HL-60 (cell line): ENCODE measurements at regions not wholly inside any gene's neighbourhood (a gene's known extent, or its start where the extent isn't known, plus 50 kb on each side); places are given as distances from the start of the nearest gene placed in this dataset.

ENCODE experiments used
- DNase-seq, 2 experiments: peaks; one replicate each; pipeline ENCODE4 v3.0.0-alpha.2; 2010 to 2020; ENCODE audit warnings: low read depth in 1 of 2, low spot score in 1 of 2
- H3K27ac ChIP-seq: fragments of 250-450 bp; sonication (Bioruptor Pico); replicated peaks from 2 replicates; pipeline ENCODE4 v1.5.1; 2020; ENCODE audit warnings: mild to moderate bottlenecking, moderate library complexity
- H3K27me3 ChIP-seq: fragments of 250-450 bp; sonication (Bioruptor Pico); 2 replicates; pipeline ENCODE4 v1.5.1; 2021; ENCODE audit warnings: mild to moderate bottlenecking, moderate library complexity; ENCODE audit not compliant: insufficient read depth, poor library complexity, severe bottlenecking
- H3K4me3 ChIP-seq: replicated peaks from 2 replicates; pipeline ENCODE4 v1.5.1; 2011; ENCODE audit warnings: mild to moderate bottlenecking, control low read depth, low read length; ENCODE audit not compliant: insufficient read depth
- GABPA ChIP-seq: IDR thresholded peaks from 2 replicates; pipeline ENCODE4 v1.6.1; 2012; ENCODE audit warnings: low read depth
- POLR2AphosphoS5 ChIP-seq: IDR thresholded peaks from 2 replicates; pipeline ENCODE4 v1.6.1; 2012; ENCODE audit warnings: low read depth
- SPI1 ChIP-seq: IDR thresholded peaks from 2 replicates; pipeline ENCODE4 v1.6.1; 2012; ENCODE audit warnings: low read depth, mild to moderate bottlenecking, borderline replicate concordance
- TF ChIP-seq, protein P1 (sequence below): IDR thresholded peaks from 2 replicates; pipeline ENCODE4 v1.6.1; 2012; ENCODE audit warnings: low read depth; ENCODE audit not compliant: insufficient replicate concordance
- TF ChIP-seq, protein P2 (sequence below): IDR thresholded peaks from one replicate; pipeline ENCODE4 v1.5.1; 2011; ENCODE audit warnings: low read length, control low read depth, inconsistent platforms; ENCODE audit not compliant: insufficient read depth

DNA sequence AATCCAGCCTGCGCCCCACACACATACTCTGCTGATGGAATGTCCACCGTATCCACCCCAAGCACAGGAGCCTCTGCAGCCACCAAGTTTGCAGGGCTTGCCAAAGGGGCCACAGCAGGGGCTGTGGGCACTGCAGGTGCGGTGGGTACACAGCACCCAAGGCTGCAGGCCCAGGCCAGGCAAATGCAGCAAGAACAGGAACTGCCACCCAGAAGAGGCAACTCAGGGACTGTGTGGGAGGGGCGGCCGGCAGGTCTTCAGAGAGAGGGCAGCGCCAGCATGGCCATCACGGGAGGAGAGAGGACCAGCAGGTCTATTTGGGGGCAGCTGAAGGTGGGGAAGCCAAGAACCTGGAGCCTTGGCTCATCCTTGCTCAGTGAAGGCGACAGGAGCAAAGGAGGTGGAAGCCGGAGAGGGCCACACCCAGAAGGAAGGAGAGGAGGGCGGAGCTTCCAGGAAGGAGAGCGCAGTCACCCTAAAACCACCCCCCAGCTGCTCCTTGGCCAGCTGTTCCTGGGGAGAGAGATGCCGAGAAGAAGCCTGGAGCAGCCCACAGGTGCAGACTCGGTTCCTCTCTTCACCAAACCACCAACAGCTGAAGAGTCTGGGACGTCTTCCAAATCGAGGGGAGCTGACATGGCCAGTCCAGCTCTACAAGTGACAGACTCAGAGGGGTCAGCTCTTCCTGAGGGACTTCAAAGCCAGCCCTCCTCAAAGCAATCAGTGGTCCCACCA is 265.1 kb upstream of the CDYL start:
- TF ChIP-seq GABPA: no peak
- TF ChIP-seq, protein P1, sequence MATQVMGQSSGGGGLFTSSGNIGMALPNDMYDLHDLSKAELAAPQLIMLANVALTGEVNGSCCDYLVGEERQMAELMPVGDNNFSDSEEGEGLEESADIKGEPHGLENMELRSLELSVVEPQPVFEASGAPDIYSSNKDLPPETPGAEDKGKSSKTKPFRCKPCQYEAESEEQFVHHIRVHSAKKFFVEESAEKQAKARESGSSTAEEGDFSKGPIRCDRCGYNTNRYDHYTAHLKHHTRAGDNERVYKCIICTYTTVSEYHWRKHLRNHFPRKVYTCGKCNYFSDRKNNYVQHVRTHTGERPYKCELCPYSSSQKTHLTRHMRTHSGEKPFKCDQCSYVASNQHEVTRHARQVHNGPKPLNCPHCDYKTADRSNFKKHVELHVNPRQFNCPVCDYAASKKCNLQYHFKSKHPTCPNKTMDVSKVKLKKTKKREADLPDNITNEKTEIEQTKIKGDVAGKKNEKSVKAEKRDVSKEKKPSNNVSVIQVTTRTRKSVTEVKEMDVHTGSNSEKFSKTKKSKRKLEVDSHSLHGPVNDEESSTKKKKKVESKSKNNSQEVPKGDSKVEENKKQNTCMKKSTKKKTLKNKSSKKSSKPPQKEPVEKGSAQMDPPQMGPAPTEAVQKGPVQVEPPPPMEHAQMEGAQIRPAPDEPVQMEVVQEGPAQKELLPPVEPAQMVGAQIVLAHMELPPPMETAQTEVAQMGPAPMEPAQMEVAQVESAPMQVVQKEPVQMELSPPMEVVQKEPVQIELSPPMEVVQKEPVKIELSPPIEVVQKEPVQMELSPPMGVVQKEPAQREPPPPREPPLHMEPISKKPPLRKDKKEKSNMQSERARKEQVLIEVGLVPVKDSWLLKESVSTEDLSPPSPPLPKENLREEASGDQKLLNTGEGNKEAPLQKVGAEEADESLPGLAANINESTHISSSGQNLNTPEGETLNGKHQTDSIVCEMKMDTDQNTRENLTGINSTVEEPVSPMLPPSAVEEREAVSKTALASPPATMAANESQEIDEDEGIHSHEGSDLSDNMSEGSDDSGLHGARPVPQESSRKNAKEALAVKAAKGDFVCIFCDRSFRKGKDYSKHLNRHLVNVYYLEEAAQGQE: no peak
- TF ChIP-seq POLR2AphosphoS5: no peak
- peak; percentile 37; the same call in 1 of the 2 replicates for TF ChIP-seq SPI1
- TF ChIP-seq, protein P2, sequence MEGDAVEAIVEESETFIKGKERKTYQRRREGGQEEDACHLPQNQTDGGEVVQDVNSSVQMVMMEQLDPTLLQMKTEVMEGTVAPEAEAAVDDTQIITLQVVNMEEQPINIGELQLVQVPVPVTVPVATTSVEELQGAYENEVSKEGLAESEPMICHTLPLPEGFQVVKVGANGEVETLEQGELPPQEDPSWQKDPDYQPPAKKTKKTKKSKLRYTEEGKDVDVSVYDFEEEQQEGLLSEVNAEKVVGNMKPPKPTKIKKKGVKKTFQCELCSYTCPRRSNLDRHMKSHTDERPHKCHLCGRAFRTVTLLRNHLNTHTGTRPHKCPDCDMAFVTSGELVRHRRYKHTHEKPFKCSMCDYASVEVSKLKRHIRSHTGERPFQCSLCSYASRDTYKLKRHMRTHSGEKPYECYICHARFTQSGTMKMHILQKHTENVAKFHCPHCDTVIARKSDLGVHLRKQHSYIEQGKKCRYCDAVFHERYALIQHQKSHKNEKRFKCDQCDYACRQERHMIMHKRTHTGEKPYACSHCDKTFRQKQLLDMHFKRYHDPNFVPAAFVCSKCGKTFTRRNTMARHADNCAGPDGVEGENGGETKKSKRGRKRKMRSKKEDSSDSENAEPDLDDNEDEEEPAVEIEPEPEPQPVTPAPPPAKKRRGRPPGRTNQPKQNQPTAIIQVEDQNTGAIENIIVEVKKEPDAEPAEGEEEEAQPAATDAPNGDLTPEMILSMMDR: no peak
- DNase-seq: no peak
- Histone ChIP-seq H3K4me3 (no peak overlapping the region), H3K27ac (no peak overlapping the region), H3K27me3 (no peaks in the 10 kb centered on the region)

DNA sequence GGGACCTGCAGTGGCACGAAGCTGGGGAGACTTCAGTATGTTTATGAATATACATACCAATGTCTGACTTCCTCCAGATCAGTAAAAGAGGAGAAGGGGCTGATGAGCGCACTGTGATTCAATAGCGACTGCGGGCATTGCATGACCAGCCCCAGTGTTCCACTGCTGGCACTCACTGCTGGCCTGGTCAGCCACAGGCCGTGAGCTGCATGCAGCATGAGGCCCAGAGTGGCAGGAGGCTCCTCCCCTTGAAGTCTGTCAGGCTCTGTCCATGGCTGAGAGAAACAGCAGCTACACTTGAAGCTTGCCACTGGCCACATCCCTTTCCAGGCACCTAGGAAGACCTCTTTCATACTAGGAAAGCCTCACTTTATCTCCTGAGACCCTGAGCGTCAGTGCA is 265.9 kb upstream of the CDYL start:
- H3K4me3 ChIP-seq: no peak overlapping the region
- no peaks in the 10 kb centered on the region for H3K27me3 ChIP-seq
- no peak overlapping the region for H3K27ac ChIP-seq
- no peak for DNase-seq
- TF ChIP-seq, protein P2: no peak
- TF ChIP-seq SPI1 (no peak), POLR2AphosphoS5 (no peak), GABPA (no peak)
- TF ChIP-seq, protein P1: no peak

DNA sequence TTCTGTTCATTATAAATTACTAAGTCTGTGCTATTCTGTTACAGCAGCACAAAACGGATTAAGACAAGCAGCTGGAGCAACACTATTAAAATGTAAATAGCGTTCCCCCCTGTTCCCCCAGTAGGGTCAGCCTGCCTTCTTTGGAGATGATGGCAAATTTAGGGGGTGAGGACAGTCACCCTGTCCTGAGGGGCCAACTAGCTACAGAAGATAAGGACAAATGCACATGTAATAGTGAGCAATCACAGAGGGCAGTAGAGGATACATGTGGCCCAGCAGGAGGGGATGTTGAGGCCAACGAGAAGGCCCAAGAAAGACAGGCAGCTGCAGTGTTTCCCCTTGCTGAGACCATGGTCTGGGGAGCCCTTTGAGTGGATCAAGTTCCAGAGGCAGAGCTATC is 266.7 kb upstream of the CDYL start:
- no peak overlapping the region for H3K4me3 ChIP-seq
- DNase-seq: no peak
- H3K27ac ChIP-seq: no peak overlapping the region
- TF ChIP-seq POLR2AphosphoS5: no peak
- no peak for TF ChIP-seq GABPA
- TF ChIP-seq, protein P1: no peak
- TF ChIP-seq SPI1: no peak
- TF ChIP-seq, protein P2: no peak
- no peaks in the 10 kb centered on the region for H3K27me3 ChIP-seq
